GM21529 (cell line): ENCODE measurements at regions not wholly inside any gene's neighbourhood (a gene's known extent, or its start where the extent isn't known, plus 50 kb on each side); places are given as distances from the start of the nearest gene placed in this dataset.

ENCODE experiments used
- ATAC-seq: cut with Tn5 transposase; IDR thresholded peaks from one replicate; pipeline ENCODE4 v1.9.1; 2021; ENCODE audit not compliant: unreplicated experiment

- no peak for ATAC-seq
Observed at GRCh38 chr6:154885214-154885613, 109.9 kb upstream of the TIAM2 start.

GRCh38 chr6:154886016-154886415 is 109.1 kb upstream of the TIAM2 start:
- ATAC-seq = no peak

GRCh38 chr6:154886471-154886870 is 108.6 kb upstream of the TIAM2 start:
- no peak for ATAC-seq

- ATAC-seq = no peak
Observed at GRCh38 chr6:154887051-154887450, 108.1 kb upstream of the TIAM2 start.

GRCh38 chr6:154888421-154889295 is 106.5 kb upstream of the TIAM2 start:
- ATAC-seq = no peak

- no peak for ATAC-seq
Observed at GRCh38 chr6:154890874-154891273, 104.2 kb upstream of the TIAM2 start.

GRCh38 chr6:154891901-154892300 is 103.2 kb upstream of the TIAM2 start:
- no peak for ATAC-seq

GRCh38 chr6:154893917-154894316 is 101.2 kb upstream of the TIAM2 start:
- ATAC-seq = no peak

GRCh38 chr6:154894902-154895301 is 100.2 kb upstream of the TIAM2 start:
- ATAC-seq = no peak

- no peak for ATAC-seq
Observed at GRCh38 chr6:154895841-154896240, 99.3 kb upstream of the TIAM2 start.

GRCh38 chr6:154898821-154899220 is 96.3 kb upstream of the TIAM2 start:
- no peak for ATAC-seq

GRCh38 chr6:154899824-154900463 is 95.2 kb upstream of the TIAM2 start:
- no peak for ATAC-seq

- no peak for ATAC-seq
Observed at GRCh38 chr6:154901876-154902552, 93.1 kb upstream of the TIAM2 start.

- no peak for ATAC-seq
Observed at GRCh38 chr6:154907291-154907690, 87.8 kb upstream of the TIAM2 start.

GRCh38 chr6:154908723-154909122 is 86.4 kb upstream of the TIAM2 start:
- no peak for ATAC-seq

GRCh38 chr6:154909311-154909710 is 85.8 kb upstream of the TIAM2 start:
- no peak for ATAC-seq

- ATAC-seq = no peak
Observed at GRCh38 chr6:154909821-154910220, 85.3 kb upstream of the TIAM2 start.

- no peak for ATAC-seq
Observed at GRCh38 chr6:154914288-154914687, 80.8 kb upstream of the TIAM2 start.

- no peak for ATAC-seq
Observed at GRCh38 chr6:154916857-154917256, 78.3 kb upstream of the TIAM2 start.

GRCh38 chr6:154917941-154918340 is 77.2 kb upstream of the TIAM2 start:
- ATAC-seq = no peak

GRCh38 chr6:154919806-154920205 is 75.3 kb upstream of the TIAM2 start:
- no peak for ATAC-seq
